ENCODE measurements at regions not wholly inside any gene's neighbourhood (a gene's known extent, or its start where the extent isn't known, plus 50 kb on each side); places are given as distances from the start of the nearest gene placed in this dataset.

DNA sequence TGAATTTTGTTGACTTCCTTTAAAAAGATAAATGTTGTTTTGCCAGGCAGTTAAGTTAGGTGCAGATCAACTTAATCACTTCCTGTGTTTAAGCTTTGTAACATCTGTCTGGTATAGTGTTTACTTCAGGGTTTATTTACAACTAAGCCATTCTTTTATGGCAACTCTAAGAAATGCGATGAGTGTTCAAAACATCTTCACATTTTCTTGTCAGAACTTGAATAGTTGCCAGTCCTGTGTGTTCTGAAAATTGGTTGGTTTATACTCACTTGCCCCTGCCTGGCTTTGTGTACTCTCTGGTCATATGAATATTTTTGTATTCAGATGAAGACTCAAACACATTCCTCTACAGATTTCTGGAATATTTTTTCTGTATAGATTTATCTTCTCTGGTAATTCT lies 327.2 kb downstream of the MDFIC start:
- no peak overlapping the region for H2AFZ ChIP-seq (ENCODE audit: low read depth, low read length)
- FAIRE-seq (no peak), ATAC-seq (no peak), DNase-seq (ENCODE audit: extremely low read depth in 1 of 4, low spot score in 3 of 4) (no peak)
- ChIA-PET CTCF (ENCODE audit: low intra/inter-chr PET ratio) (no interaction called here), POLR2A (no interaction called here)
- H3K27me3 ChIP-seq (ENCODE audit: control insufficient read depth in 2 of 2, insufficient read depth in 2 of 2, low read length in 2 of 2): no peaks in the 10 kb centered on the region
- no peaks in the 10 kb centered on the region for H3K4me1 ChIP-seq (replicated peaks in 1 of 2; ENCODE audit: control insufficient read depth in 2 of 2, insufficient read depth in 2 of 2, low read length in 2 of 2)
- no peaks in the 10 kb centered on the region for H3K9me3 ChIP-seq (replicated peaks; ENCODE audit: control insufficient read depth, insufficient read depth, low read depth, low read length)
- intact Hi-C loops (cut with micrococcal nuclease): no loop called here
- in situ Hi-C loops (cut with MboI): no loop called here
- no peaks in the 10 kb centered on the region for H3K79me2 ChIP-seq (ENCODE audit: control insufficient read depth, insufficient read depth, low read length)
- H4K20me1 ChIP-seq (replicated peaks; ENCODE audit: control insufficient read depth, insufficient read depth, low read length): no peaks in the 10 kb centered on the region
- no TSS peak for BruUV-seq (replicated peaks)
- 0% methylated on average over 1 of the region's 1 CpG for WGBS (ENCODE audit: insufficient coverage, low coverage, missing lambda C conversion rate)
- H3K9ac ChIP-seq (ENCODE audit: insufficient read depth in 1 of 2, low read depth in 2 of 2, low read length in 2 of 2): no peak overlapping the region
- TF ChIP-seq RBM17 (IDR thresholded peaks at IDR 0.05; ENCODE audit: borderline replicate concordance, low read depth, low read length) (no peak), ZNF121 (CRISPR knock-in tag; conservative IDR thresholded peaks at IDR 0.05) (no peak), RFX1 (IDR thresholded peaks at IDR 0.05) (no peak), ZKSCAN8 (CRISPR knock-in tag; IDR thresholded peaks at IDR 0.05) (no peak), ZNF239 (CRISPR knock-in tag; IDR thresholded peaks at IDR 0.05) (no peak), BRD4 (IDR thresholded peaks at IDR 0.05) (no peak), TOE1 (IDR thresholded peaks at IDR 0.05; ENCODE audit: borderline replicate concordance) (no peak), TOE1 (CRISPR knock-in tag; IDR thresholded peaks at IDR 0.05; ENCODE audit: borderline replicate concordance, low read depth) (no peak), ZNF583 (CRISPR knock-in tag; IDR thresholded peaks at IDR 0.05) (no peak), ETS2 (tag; IDR thresholded peaks at IDR 0.05; ENCODE audit: borderline replicate concordance, poor library complexity, severe bottlenecking) (no peak), ZNF57 (CRISPR knock-in tag; IDR thresholded peaks at IDR 0.05) (no peak), ZNF75A (CRISPR knock-in tag; IDR thresholded peaks at IDR 0.05) (no peak), HDAC1 (IDR thresholded peaks at IDR 0.05) (no peak), STAT5A (IDR thresholded peaks at IDR 0.05; ENCODE audit: borderline replicate concordance, low read length) (no peak)
- TF ChIP-seq, protein P1, sequence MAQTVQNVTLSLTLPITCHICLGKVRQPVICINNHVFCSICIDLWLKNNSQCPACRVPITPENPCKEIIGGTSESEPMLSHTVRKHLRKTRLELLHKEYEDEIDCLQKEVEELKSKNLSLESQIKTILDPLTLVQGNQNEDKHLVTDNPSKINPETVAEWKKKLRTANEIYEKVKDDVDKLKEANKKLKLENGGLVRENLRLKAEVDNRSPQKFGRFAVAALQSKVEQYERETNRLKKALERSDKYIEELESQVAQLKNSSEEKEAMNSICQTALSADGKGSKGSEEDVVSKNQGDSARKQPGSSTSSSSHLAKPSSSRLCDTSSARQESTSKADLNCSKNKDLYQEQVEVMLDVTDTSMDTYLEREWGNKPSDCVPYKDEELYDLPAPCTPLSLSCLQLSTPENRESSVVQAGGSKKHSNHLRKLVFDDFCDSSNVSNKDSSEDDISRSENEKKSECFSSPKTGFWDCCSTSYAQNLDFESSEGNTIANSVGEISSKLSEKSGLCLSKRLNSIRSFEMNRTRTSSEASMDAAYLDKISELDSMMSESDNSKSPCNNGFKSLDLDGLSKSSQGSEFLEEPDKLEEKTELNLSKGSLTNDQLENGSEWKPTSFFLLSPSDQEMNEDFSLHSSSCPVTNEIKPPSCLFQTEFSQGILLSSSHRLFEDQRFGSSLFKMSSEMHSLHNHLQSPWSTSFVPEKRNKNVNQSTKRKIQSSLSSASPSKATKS (CRISPR knock-in tag; IDR thresholded peaks at IDR 0.05): no peak
- TF ChIP-seq, protein P2, sequence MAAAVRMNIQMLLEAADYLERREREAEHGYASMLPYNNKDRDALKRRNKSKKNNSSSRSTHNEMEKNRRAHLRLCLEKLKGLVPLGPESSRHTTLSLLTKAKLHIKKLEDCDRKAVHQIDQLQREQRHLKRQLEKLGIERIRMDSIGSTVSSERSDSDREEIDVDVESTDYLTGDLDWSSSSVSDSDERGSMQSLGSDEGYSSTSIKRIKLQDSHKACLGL (CRISPR knock-in tag; IDR thresholded peaks at IDR 0.05; ENCODE audit: borderline replicate concordance, poor library complexity, severe bottlenecking): no peak
- no peak overlapping the region for H3K4me2 ChIP-seq (ENCODE audit: insufficient read depth, low read length)
- no peak overlapping the region for H3K4me3 ChIP-seq
- H3K36me3 ChIP-seq (ENCODE audit: control insufficient read depth, insufficient read depth, low read length): no peaks in the 10 kb centered on the region
- no peak overlapping the region for H3K27ac ChIP-seq (ENCODE audit: extremely low read depth, low read depth, low read length)
- no peaks in the 10 kb centered on the region for H3K9me1 ChIP-seq (ENCODE audit: control insufficient read depth, insufficient read depth, low read length)
